ENCODE measurements at regions not wholly inside any gene's neighbourhood (a gene's known extent, or its start where the extent isn't known, plus 50 kb on each side); places are given as distances from the start of the nearest gene placed in this dataset.

DNA sequence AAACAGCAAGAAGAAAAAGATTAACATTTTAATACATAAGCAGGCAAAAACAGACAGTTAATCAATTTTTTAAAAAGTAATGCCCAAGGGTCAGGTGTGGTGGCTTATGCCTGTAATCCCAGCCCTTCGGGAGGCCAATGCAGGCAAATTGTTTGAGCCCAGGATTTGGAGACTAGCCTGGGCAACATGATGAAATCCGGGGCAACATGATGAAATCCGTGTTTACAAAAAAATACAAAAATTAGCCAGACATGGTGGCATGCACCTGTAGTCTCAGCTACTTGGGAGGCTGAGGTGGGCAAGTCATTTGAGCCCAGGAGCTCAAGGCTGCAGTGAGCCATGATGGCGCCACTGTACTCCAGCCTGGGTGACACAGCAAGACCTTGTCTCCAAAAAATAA, 94.1 kb upstream of the DST start:
- no peaks in the 10 kb centered on the region for H3K27me3 ChIP-seq (ENCODE audit: low read length)
- no peaks in the 10 kb centered on the region for H3K36me3 ChIP-seq (ENCODE audit: low read length)

DNA sequence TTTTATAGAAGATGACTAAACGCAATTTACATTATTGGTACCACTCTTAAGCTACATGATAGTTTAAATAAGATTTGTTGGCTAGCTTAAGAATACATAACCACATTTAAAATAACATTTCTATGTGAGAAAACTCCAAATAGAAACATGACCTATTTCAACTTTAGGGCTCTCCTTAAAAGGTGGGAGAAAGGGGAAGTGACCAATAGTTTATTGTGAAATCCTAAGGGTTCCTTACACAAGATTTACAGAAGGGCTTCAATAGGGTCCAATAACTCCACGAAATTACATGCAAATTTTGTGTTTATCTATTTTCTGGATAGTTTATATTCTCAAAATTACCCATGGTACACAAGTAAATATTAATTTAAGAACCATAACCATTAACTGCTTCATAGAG, 91.6 kb upstream of the DST start:
- TF ChIP-seq EZH2phosphoT487 (conservative IDR thresholded peaks at IDR 0.05; ENCODE audit: low read length) (no peak), CTCF (IDR thresholded peaks at IDR 0.05; ENCODE audit: insufficient read depth, low read length, poor library complexity, severe bottlenecking) (no peak)
- Histone ChIP-seq H3K27me3 (ENCODE audit: low read length) (no peaks in the 10 kb centered on the region), H3K27ac (ENCODE audit: low read depth, low read length) (no peak overlapping the region), H3F3A (ENCODE audit: insufficient read depth) (no peaks in the 10 kb centered on the region), H3K9me2 (replicated peaks; ENCODE audit: insufficient read depth, low read length) (no peaks in the 10 kb centered on the region), H3K9ac (ENCODE audit: low read length) (no peak overlapping the region), H3K4me2 (ENCODE audit: low read depth, low read length, poor library complexity, severe bottlenecking) (no peak overlapping the region), H3K36me3 (ENCODE audit: low read length) (no peaks in the 10 kb centered on the region), H3K9me3 (ENCODE audit: insufficient read depth, low read length) (no peaks in the 10 kb centered on the region), H3K4me3 (ENCODE audit: insufficient read depth, low read length, poor library complexity, severe bottlenecking) (no peak overlapping the region), H3K79me2 (ENCODE audit: insufficient read depth, low read length) (no peaks in the 10 kb centered on the region), H2AFZ (ENCODE audit: low read depth, low read length, severe bottlenecking) (no peak overlapping the region), H4K20me1 (ENCODE audit: low read depth, low read length) (no peaks in the 10 kb centered on the region)

More for the DNA sequence above, 94.1 kb upstream of the DST start:
- Histone ChIP-seq H3K79me2 (ENCODE audit: insufficient read depth, low read length) (no peaks in the 10 kb centered on the region), H3F3A (ENCODE audit: insufficient read depth) (no peaks in the 10 kb centered on the region), H4K20me1 (ENCODE audit: low read depth, low read length) (no peaks in the 10 kb centered on the region), H3K4me2 (ENCODE audit: low read depth, low read length, poor library complexity, severe bottlenecking) (no peak overlapping the region), H2AFZ (ENCODE audit: low read depth, low read length, severe bottlenecking) (no peak overlapping the region), H3K27ac (ENCODE audit: low read depth, low read length) (no peak overlapping the region), H3K4me3 (ENCODE audit: insufficient read depth, low read length, poor library complexity, severe bottlenecking) (no peak overlapping the region), H3K9me2 (replicated peaks; ENCODE audit: insufficient read depth, low read length) (no peaks in the 10 kb centered on the region), H3K9me3 (ENCODE audit: insufficient read depth, low read length) (no peaks in the 10 kb centered on the region), H3K9ac (ENCODE audit: low read length) (no peak overlapping the region)
- TF ChIP-seq CTCF (IDR thresholded peaks at IDR 0.05; ENCODE audit: insufficient read depth, low read length, poor library complexity, severe bottlenecking), result no peak
- no peak for TF ChIP-seq EZH2phosphoT487 (conservative IDR thresholded peaks at IDR 0.05; ENCODE audit: low read length)

DNA sequence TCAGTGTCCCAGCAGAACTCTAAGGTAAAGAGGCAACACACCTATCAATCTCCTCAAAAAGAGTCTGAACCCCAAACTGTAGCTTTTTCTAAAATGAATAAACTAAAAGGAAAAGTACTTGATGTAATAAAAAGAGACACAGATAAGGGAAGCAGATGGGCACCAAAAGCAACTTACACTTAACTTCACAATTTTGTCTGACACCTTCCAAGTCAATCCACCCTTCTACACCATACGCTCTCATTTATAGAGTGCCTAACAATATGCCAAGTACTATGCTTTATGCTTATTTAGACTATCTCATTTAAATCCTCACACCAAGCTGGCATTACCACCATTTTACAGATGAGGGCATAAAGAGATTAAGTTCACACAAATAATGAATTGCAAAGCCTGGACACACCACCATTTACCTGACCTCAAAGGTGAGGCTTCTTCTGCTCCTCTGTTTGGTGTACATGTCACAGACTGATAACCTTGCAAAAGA, 90.6 kb upstream of the DST start:
- H3K4me3 ChIP-seq (ENCODE audit: insufficient read depth, low read length, poor library complexity, severe bottlenecking), result no peak overlapping the region
- no peaks in the 10 kb centered on the region for H3K9me2 ChIP-seq (replicated peaks; ENCODE audit: insufficient read depth, low read length)
- no peaks in the 10 kb centered on the region for H3K36me3 ChIP-seq (ENCODE audit: low read length)
- H3K9ac ChIP-seq (ENCODE audit: low read length), result no peak overlapping the region
- H3K79me2 ChIP-seq (ENCODE audit: insufficient read depth, low read length), result no peaks in the 10 kb centered on the region
- H3K27ac ChIP-seq (ENCODE audit: low read depth, low read length), result no peak overlapping the region
- no peak overlapping the region for H2AFZ ChIP-seq (ENCODE audit: low read depth, low read length, severe bottlenecking)
- TF ChIP-seq EZH2phosphoT487 (conservative IDR thresholded peaks at IDR 0.05; ENCODE audit: low read length), result no peak
- no peak for TF ChIP-seq CTCF (IDR thresholded peaks at IDR 0.05; ENCODE audit: insufficient read depth, low read length, poor library complexity, severe bottlenecking)
- H3K27me3 ChIP-seq (ENCODE audit: low read length), result no peaks in the 10 kb centered on the region
- H3F3A ChIP-seq (ENCODE audit: insufficient read depth), result no peaks in the 10 kb centered on the region
- no peak overlapping the region for H3K4me2 ChIP-seq (ENCODE audit: low read depth, low read length, poor library complexity, severe bottlenecking)
- no peaks in the 10 kb centered on the region for H4K20me1 ChIP-seq (ENCODE audit: low read depth, low read length)
- no peaks in the 10 kb centered on the region for H3K9me3 ChIP-seq (ENCODE audit: insufficient read depth, low read length)
